ENCODE measurements at regions not wholly inside any gene's neighbourhood (a gene's known extent, or its start where the extent isn't known, plus 50 kb on each side); places are given as distances from the start of the nearest gene placed in this dataset.

- H3K4me3 ChIP-seq (ENCODE audit: low read length): no peak overlapping the region
- Mint-ChIP-seq H3K36me3 (no peaks in the 10 kb centered on the region), H3K4me3 (no peak overlapping the region), H3K9me3 (peaks cover 0 to 2% of the 10 kb centered on the region in 2 donors), H3K4me1 (no peaks in the 10 kb centered on the region), H3K27me3 (ENCODE audit: low read depth in 2 of 2) (no peaks in the 10 kb centered on the region), H3K27ac (no peak overlapping the region)
- DNase-seq: no peak
- no peaks in the 10 kb centered on the region for H3K4me1 ChIP-seq (ENCODE audit: control insufficient read depth, insufficient read depth, low read length)
- ATAC-seq: no peak
- intact Hi-C loops (cut with micrococcal nuclease): no loop called here
- no peaks in the 10 kb centered on the region for H3K27me3 ChIP-seq (ENCODE audit: control insufficient read depth, insufficient read depth, low read length)
- 83% methylated on average over 8 of the region's 8 CpGs for WGBS (ENCODE audit: insufficient coverage)
- no peaks in the 10 kb centered on the region for H3K9me3 ChIP-seq (ENCODE audit: control insufficient read depth, insufficient read depth, low read length)
- TF ChIP-seq CTCF (IDR thresholded peaks at IDR 0.05): no peak
- no peaks in the 10 kb centered on the region for H3K36me3 ChIP-seq (ENCODE audit: control insufficient read depth, insufficient read depth, low read length)
- no peak overlapping the region for H3K27ac ChIP-seq (ENCODE audit: low read length)
Observed at GRCh38 chr18:74006143-74006542, 141.5 kb downstream of the FBXO15 start.

GRCh38 chr18:74005320-74006109, 142.1 kb downstream of the FBXO15 start:
- no peaks in the 10 kb centered on the region for H3K27me3 Mint-ChIP-seq (ENCODE audit: low read depth in 2 of 2)
- Histone ChIP-seq H3K4me3 (ENCODE audit: low read length) (no peak overlapping the region), H3K27ac (ENCODE audit: low read length) (no peak overlapping the region), H3K36me3 (ENCODE audit: control insufficient read depth, insufficient read depth, low read length) (no peaks in the 10 kb centered on the region), H3K9me3 (ENCODE audit: control insufficient read depth, insufficient read depth, low read length) (no peaks in the 10 kb centered on the region), H3K27me3 (ENCODE audit: control insufficient read depth, insufficient read depth, low read length) (no peaks in the 10 kb centered on the region), H3K4me1 (ENCODE audit: control insufficient read depth, insufficient read depth, low read length) (no peaks in the 10 kb centered on the region)
- intact Hi-C loops (cut with micrococcal nuclease): no loop called here
- H3K27ac Mint-ChIP-seq: no peak overlapping the region
- H3K4me1 Mint-ChIP-seq: no peaks in the 10 kb centered on the region
- DNase-seq: no peak
- no peak for ATAC-seq
- no peak overlapping the region for H3K4me3 Mint-ChIP-seq
- 73% methylated on average over 2 of the region's 4 CpGs for WGBS (ENCODE audit: insufficient coverage)
- peaks cover 0 to 2% of the 10 kb centered on the region in 2 donors for H3K9me3 Mint-ChIP-seq
- TF ChIP-seq CTCF (IDR thresholded peaks at IDR 0.05): no peak
- no peaks in the 10 kb centered on the region for H3K36me3 Mint-ChIP-seq

- H3K4me1 ChIP-seq (ENCODE audit: control insufficient read depth, insufficient read depth, low read length): no peaks in the 10 kb centered on the region
- no peak for TF ChIP-seq CTCF (IDR thresholded peaks at IDR 0.05)
- Mint-ChIP-seq H3K27ac (no peak overlapping the region), H3K36me3 (no peaks in the 10 kb centered on the region), H3K27me3 (ENCODE audit: low read depth in 2 of 2) (no peaks in the 10 kb centered on the region), H3K4me1 (no peaks in the 10 kb centered on the region), H3K4me3 (no peak overlapping the region), H3K9me3 (peaks cover 0 to 2% of the 10 kb centered on the region in 2 donors)
- ATAC-seq (peak in 1 of 3 donors; percentile 14), DNase-seq (no peak)
- H3K27me3 ChIP-seq (ENCODE audit: control insufficient read depth, insufficient read depth, low read length): no peaks in the 10 kb centered on the region
- WGBS (ENCODE audit: insufficient coverage): 64% methylated on average over 4 of the region's 5 CpGs
- H3K27ac ChIP-seq (ENCODE audit: low read length): no peak overlapping the region
- no peaks in the 10 kb centered on the region for H3K36me3 ChIP-seq (ENCODE audit: control insufficient read depth, insufficient read depth, low read length)
- H3K4me3 ChIP-seq (ENCODE audit: low read length): no peak overlapping the region
- no peaks in the 10 kb centered on the region for H3K9me3 ChIP-seq (ENCODE audit: control insufficient read depth, insufficient read depth, low read length)
- intact Hi-C loops (cut with micrococcal nuclease): no loop called here
Observed at GRCh38 chr18:73992242-73993022, 155.2 kb downstream of the FBXO15 start.
